HCT116 (cell line): ENCODE measurements at regions not wholly inside any gene's neighbourhood (a gene's known extent, or its start where the extent isn't known, plus 50 kb on each side); places are given as distances from the start of the nearest gene placed in this dataset.

ENCODE experiments used
- CTCF ChIP-seq, 3 experiments: fragments of 200-600 bp in 1 of 3; sonication (generic) in 1 of 3; IDR thresholded peaks in 2 of 3; conservative IDR thresholded peaks in 1 of 3; 2 replicates each; pipeline ENCODE4 v1.5.1; 2012 to 2017; ENCODE audit warnings: low read depth in 2 of 3, low read length in 2 of 3, antibody characterized with exemption in 1 of 3, borderline replicate concordance in 1 of 3, control low read depth in 1 of 3, mild to moderate bottlenecking in 1 of 3, mixed read lengths in 1 of 3, mixed run types in 1 of 3, moderate library complexity in 1 of 3; ENCODE audit not compliant: insufficient read depth in 1 of 3
- EZH2 ChIP-seq: fragments of 200-600 bp; sonication (generic); IDR thresholded peaks from 2 replicates; pipeline ENCODE4 v1.6.1; 2017; ENCODE audit warnings: antibody characterized with exemption, mixed run types
- EZH2phosphoT487 ChIP-seq: fragments of 200-600 bp; IDR thresholded peaks from 2 replicates; pipeline ENCODE4 v1.6.1; 2018; ENCODE audit warnings: antibody characterized with exemption, borderline replicate concordance
- POLR2AphosphoS5 ChIP-seq: IDR thresholded peaks from 2 replicates; pipeline ENCODE4 v1.6.1; 2011; ENCODE audit warnings: mild to moderate bottlenecking, low read depth, low read length, moderate library complexity
- SP1 ChIP-seq: IDR thresholded peaks from 2 replicates; pipeline ENCODE4 v1.6.1; 2012; ENCODE audit warnings: low read depth
- ZFX ChIP-seq: fragments of 450-650 bp; IDR thresholded peaks from 2 replicates; pipeline ENCODE4 v1.6.1; 2017
- TF ChIP-seq, protein P1 (sequence below): IDR thresholded peaks from 2 replicates; pipeline ENCODE4 v1.6.1; 2012

DNA sequence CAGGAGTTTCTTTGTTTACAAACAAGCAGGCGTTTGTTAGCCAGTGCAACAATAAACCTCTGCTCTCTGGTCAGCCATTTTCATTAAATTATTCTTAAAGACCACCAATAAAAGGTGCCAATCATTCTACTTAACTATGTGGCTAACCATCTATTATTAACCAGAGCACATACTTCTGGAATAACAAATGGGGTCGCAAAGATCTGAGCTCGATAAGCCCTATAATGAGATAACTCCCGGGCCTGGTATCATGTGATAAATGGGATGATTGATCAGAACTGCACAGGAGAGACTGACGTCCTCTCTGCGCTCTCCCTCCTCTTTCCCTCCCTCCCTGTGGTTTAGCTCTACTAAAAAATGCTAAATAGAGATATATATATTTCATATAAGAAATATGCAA lies 488.2 kb downstream of the NTRK2 start:
- TF ChIP-seq, protein P1, sequence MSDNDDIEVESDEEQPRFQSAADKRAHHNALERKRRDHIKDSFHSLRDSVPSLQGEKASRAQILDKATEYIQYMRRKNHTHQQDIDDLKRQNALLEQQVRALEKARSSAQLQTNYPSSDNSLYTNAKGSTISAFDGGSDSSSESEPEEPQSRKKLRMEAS = no peak
- TF ChIP-seq POLR2AphosphoS5 (no peak), CTCF (IDR thresholded peaks at IDR 0.05 in 2 of 3, conservative IDR thresholded peaks at IDR 0.05 in 1 of 3; ENCODE audit: borderline replicate concordance in 1 of 3, insufficient read depth in 1 of 3, low read depth in 2 of 3, low read length in 2 of 3) (no peak), EZH2 (no peak), ZFX (no peak), SP1 (no peak), EZH2phosphoT487 (no peak)
